ENCODE measurements at regions not wholly inside any gene's neighbourhood (a gene's known extent, or its start where the extent isn't known, plus 50 kb on each side); places are given as distances from the start of the nearest gene placed in this dataset.
A peak's percentile ranks its signal among the peaks of the same experiment; 100 is the strongest.
"Not testable (repeated sequence)": the region's sequence is repeated elsewhere in the genome, so short reads cannot be mapped to it uniquely, and the experiment has no call there.

DNA sequence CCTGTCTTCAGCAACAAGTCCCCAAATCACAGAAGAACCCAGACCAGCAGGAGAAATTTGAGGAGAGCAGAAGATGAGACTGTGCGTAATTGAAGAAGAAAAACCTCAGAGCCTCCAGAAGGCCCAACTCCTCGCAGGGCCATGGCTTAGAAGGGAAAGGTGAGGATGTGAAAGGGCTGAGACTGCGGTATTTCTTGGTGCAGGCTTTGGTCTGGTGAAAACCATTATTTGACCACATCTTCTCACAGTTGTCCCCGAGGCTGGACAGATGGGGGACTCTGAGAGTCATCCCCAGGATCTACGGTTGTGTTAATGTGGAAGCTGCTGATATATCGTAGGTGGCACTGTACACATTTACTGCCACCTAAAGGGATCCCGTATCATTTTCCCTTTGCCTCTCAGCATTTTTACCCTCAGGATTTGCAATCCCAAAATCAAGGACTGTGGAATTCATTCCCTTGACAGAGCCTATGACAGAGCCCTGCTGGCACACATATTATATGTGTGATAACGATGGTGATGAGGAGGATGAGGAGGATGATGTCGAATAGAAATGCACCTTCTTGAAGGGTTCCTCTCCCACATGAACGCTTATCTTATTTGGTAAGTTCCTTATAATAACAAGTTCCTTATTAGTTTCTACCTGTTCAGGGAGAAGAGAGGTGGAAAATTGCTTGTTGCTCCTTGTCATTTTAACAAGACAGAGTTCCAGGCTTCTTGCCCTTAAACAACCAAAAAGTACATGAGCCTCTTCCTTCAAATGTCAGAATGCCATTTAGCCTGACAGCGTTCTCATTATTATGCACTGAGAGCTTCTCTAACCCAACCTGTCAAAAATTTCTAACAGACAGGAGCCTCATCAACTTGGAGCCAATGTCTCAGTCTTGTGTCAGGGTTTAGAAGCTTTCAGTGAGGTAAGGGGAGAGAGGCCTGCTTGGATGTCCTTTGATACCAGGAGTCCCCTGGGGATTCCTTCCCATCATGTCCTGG lies 135.8 kb downstream of the PXDC1 start:
- TF ChIP-seq, protein P1, sequence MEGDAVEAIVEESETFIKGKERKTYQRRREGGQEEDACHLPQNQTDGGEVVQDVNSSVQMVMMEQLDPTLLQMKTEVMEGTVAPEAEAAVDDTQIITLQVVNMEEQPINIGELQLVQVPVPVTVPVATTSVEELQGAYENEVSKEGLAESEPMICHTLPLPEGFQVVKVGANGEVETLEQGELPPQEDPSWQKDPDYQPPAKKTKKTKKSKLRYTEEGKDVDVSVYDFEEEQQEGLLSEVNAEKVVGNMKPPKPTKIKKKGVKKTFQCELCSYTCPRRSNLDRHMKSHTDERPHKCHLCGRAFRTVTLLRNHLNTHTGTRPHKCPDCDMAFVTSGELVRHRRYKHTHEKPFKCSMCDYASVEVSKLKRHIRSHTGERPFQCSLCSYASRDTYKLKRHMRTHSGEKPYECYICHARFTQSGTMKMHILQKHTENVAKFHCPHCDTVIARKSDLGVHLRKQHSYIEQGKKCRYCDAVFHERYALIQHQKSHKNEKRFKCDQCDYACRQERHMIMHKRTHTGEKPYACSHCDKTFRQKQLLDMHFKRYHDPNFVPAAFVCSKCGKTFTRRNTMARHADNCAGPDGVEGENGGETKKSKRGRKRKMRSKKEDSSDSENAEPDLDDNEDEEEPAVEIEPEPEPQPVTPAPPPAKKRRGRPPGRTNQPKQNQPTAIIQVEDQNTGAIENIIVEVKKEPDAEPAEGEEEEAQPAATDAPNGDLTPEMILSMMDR (IDR thresholded peaks at IDR 0.05; ENCODE audit: insufficient read depth, low read depth, low read length, missing control alignments), result no peak
- no peak overlapping the region for H3K4me3 ChIP-seq (ENCODE audit: low read length)
- DNase-seq (ENCODE audit: low read depth), result no peak

- no peak for DNase-seq (ENCODE audit: low read depth)
- no peak overlapping the region for H3K4me3 ChIP-seq (ENCODE audit: low read length)
- TF ChIP-seq, protein P1 (IDR thresholded peaks at IDR 0.05; ENCODE audit: insufficient read depth, low read depth, low read length, missing control alignments), result no peak
Observed at GRCh38 chr6:3614918-3615317, 136.6 kb downstream of the PXDC1 start.

DNA sequence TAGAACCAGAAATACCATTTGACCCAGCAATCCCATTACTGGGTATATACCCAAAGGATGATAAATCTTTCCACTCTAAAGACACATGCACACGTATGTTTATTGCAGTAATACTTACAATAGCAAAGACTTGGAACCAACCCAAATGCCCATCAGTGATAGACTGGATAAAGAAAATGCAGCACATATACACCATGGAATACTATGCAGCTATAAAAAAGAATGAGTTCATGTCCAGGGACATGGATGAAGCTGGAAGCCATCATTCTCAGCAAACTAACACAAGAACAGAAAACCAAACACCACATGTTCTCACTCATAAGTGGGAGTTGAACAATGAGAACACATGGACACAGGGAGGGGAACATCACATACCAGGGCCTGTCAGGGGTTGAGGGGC lies 137.9 kb downstream of the PXDC1 start:
- H3K4me3 ChIP-seq (ENCODE audit: low read length); DNase-seq (ENCODE audit: low read depth): not testable (repeated sequence)

GRCh38 chr6:3612341-3613041 lies 139.0 kb downstream of the PXDC1 start:
- TF ChIP-seq, protein P1 (IDR thresholded peaks at IDR 0.05; ENCODE audit: insufficient read depth, low read depth, low read length, missing control alignments), result no peak
- DNase-seq (ENCODE audit: low read depth), result peak; percentile 97
- no peak overlapping the region for H3K4me3 ChIP-seq (ENCODE audit: low read length)

- TF ChIP-seq, protein P1 (IDR thresholded peaks at IDR 0.05; ENCODE audit: insufficient read depth, low read depth, low read length, missing control alignments), result no peak
- DNase-seq (ENCODE audit: low read depth), result no peak
- no peak overlapping the region for H3K4me3 ChIP-seq (ENCODE audit: low read length)
Observed at GRCh38 chr6:3610921-3611320, 140.6 kb downstream of the PXDC1 start.

GRCh38 chr6:3610206-3610605 lies 141.3 kb downstream of the PXDC1 start:
- peak; percentile 95 for DNase-seq (ENCODE audit: low read depth)
- no peak overlapping the region for H3K4me3 ChIP-seq (ENCODE audit: low read length)
- TF ChIP-seq, protein P1 (IDR thresholded peaks at IDR 0.05; ENCODE audit: insufficient read depth, low read depth, low read length, missing control alignments), result no peak

GRCh38 chr6:3609388-3609787 lies 142.1 kb downstream of the PXDC1 start:
- DNase-seq (ENCODE audit: low read depth), result no peak
- no peak overlapping the region for H3K4me3 ChIP-seq (ENCODE audit: low read length)
- TF ChIP-seq, protein P1 (IDR thresholded peaks at IDR 0.05; ENCODE audit: insufficient read depth, low read depth, low read length, missing control alignments), result no peak

All from epithelial cell of esophagus (primary cell).